Transverse colon (tissue), 4 donors: ENCODE measurements at regions not wholly inside any gene's neighbourhood (a gene's known extent, or its start where the extent isn't known, plus 50 kb on each side); places are given as distances from the start of the nearest gene placed in this dataset.
"Not testable (repeated sequence)": the region's sequence is repeated elsewhere in the genome, so short reads cannot be mapped to it uniquely, and the experiment has no call there.

Experiments
- DNase-seq: peaks from one replicate; pipeline ENCODE4 v3.0.0-alpha.2; 2019
- H3K27ac ChIP-seq, 4 donors: fragments of 200-600 bp; sonication (generic); 2 replicates each; pipeline ENCODE4 v1.5.1; 2016 to 2018; ENCODE audit warnings: inconsistent platforms in 4 of 4
- H3K27me3 ChIP-seq: fragments of 200-600 bp; sonication (generic); 2 replicates; pipeline ENCODE4 v1.5.1; 2017; ENCODE audit warnings: inconsistent platforms
- H3K36me3 ChIP-seq, 4 donors: fragments of 200-600 bp; sonication (generic); 2 replicates each; pipeline ENCODE4 v1.5.1; 2017 to 2019; ENCODE audit warnings: inconsistent platforms in 4 of 4
- H3K4me1 ChIP-seq, 4 donors: fragments of 200-600 bp; sonication (generic); 2 replicates each; pipeline ENCODE4 v1.5.1; 2017 to 2020; ENCODE audit warnings: inconsistent platforms in 4 of 4
- H3K4me3 ChIP-seq, 4 donors: fragments of 200-600 bp; sonication (generic); 1 replicate in 1 of 4; 2 replicates in 3 of 4; pipeline versions ENCODE4 v1.5.1 to v1.6.1; 2017 to 2019; ENCODE audit warnings: inconsistent platforms in 4 of 4
- H3K9me3 ChIP-seq, 2 donors: fragments of 200-600 bp; sonication (generic); 2 replicates each; pipeline ENCODE4 v1.5.1; 2017 to 2019; ENCODE audit warnings: inconsistent platforms in 2 of 2
- EP300 ChIP-seq: sonication (generic); formaldehyde crosslinking; IDR thresholded peaks from one replicate; pipeline ENCODE4 v1.6.1; 2017; ENCODE audit warnings: antibody characterized with exemption, low read depth
- POLR2A ChIP-seq: fragments of 450-650 bp; IDR thresholded peaks from one replicate; pipeline ENCODE4 v1.6.1; 2016; ENCODE audit warnings: antibody characterized with exemption, mild to moderate bottlenecking, moderate library complexity
- POLR2AphosphoS5 ChIP-seq, 3 donors: sonication (generic); formaldehyde crosslinking; IDR thresholded peaks; one replicate each; pipeline ENCODE4 v1.6.1; 2016; ENCODE audit warnings: antibody characterized with exemption in 3 of 3
- WGBS, 2 donors: methylation state at CpG; one replicate each; pipeline ENCODE4 v1.1.5; 2018; ENCODE audit warnings: low coverage in 1 of 2; 5-methylcytosine and 5-hydroxymethylcytosine counted together
- in situ Hi-C, 4 donors: fragments of 200-750 bp; cut with MboI; loops; one replicate each; pipeline versions ENCODE4 v1.15.0 to v1.15.1; 2017; ENCODE audit warnings: low sequenced_read_pairs in 3 of 4, low pct_ligation_motif_present in 1 of 4, low pct_unique_long_range_greater_than_20kb in 1 of 4
- intact Hi-C: fragments of 100-400 bp; cut with DNase I; formaldehyde crosslinking; loops from one replicate; pipeline ENCODE4 v1.15.1; 2023; ENCODE audit warnings: low total_unique reads
- TF ChIP-seq, protein P1 (sequence below), 5 experiments: fragments of 200-600 bp in 3 of 5; fragments of 450-650 bp in 2 of 5; sonication (generic) in 3 of 5; IDR thresholded peaks; 1 replicate in 2 of 5; 2 replicates in 3 of 5; pipeline ENCODE4 v1.5.1; 2016 to 2017; ENCODE audit warnings: antibody characterized with exemption in 5 of 5, inconsistent platforms in 3 of 5, mild to moderate bottlenecking in 2 of 5, moderate library complexity in 1 of 5

- no peak for DNase-seq
- H3K4me3 ChIP-seq: no peak overlapping the region
- H3K27ac ChIP-seq: no peak overlapping the region
- no peaks in the 10 kb centered on the region for H3K36me3 ChIP-seq
- TF ChIP-seq EP300: no peak
- TF ChIP-seq, protein P1, sequence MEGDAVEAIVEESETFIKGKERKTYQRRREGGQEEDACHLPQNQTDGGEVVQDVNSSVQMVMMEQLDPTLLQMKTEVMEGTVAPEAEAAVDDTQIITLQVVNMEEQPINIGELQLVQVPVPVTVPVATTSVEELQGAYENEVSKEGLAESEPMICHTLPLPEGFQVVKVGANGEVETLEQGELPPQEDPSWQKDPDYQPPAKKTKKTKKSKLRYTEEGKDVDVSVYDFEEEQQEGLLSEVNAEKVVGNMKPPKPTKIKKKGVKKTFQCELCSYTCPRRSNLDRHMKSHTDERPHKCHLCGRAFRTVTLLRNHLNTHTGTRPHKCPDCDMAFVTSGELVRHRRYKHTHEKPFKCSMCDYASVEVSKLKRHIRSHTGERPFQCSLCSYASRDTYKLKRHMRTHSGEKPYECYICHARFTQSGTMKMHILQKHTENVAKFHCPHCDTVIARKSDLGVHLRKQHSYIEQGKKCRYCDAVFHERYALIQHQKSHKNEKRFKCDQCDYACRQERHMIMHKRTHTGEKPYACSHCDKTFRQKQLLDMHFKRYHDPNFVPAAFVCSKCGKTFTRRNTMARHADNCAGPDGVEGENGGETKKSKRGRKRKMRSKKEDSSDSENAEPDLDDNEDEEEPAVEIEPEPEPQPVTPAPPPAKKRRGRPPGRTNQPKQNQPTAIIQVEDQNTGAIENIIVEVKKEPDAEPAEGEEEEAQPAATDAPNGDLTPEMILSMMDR (IDR thresholded peaks at IDR 0.05): no peak
- TF ChIP-seq POLR2AphosphoS5 (IDR thresholded peaks at IDR 0.05): no peak
- TF ChIP-seq POLR2A: no peak
- WGBS, 2 donors: 27 to 52% methylated on average over 1 to 2 of the region's 2 CpGs
- in situ Hi-C loops (no loop called here), intact Hi-C loops (no loop called here)
- H3K4me1 ChIP-seq: no peaks in the 10 kb centered on the region
- H3K9me3 ChIP-seq: no peaks in the 10 kb centered on the region
- H3K27me3 ChIP-seq: no peaks in the 10 kb centered on the region
Measured at GRCh38 chr7:79761876-79762429, 308.5 kb upstream of the MAGI2 start.

GRCh38 chr7:79750941-79751340 is 297.5 kb upstream of the MAGI2 start:
- H3K27me3 ChIP-seq, H3K27ac ChIP-seq, H3K4me3 ChIP-seq, H3K9me3 ChIP-seq, DNase-seq, in situ Hi-C loops, H3K4me1 ChIP-seq, H3K36me3 ChIP-seq: not testable (repeated sequence)
- intact Hi-C loops: loop anchor here (5.0 kb wide), 1 partner anchor 1466 kb away; no protein-coding TSS in a partner anchor
- whole genome bisulfite sequencing, 2 donors: 94 to 100% methylated on average over 2 to 8 of the region's 8 CpGs

DNA sequence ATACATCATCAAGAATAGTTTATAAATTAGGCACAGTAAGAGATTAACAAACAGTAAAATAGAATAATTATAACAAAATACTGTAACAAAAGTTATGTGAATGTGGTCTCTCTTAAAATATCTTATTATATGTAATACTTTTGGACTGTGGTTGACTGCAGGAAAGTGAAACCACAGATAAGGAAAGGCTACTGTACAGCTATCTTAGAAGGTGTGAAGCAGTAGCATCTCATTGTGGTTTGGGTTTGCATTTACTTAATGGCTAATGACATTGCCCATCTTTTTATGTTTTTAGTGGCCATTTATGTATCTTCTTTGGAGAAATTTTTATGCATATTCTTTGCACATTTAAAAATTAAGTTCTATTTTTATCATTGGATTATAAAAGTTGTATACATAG is 296.4 kb upstream of the MAGI2 start:
- no peaks in the 10 kb centered on the region for H3K4me1 ChIP-seq
- no peak overlapping the region for H3K4me3 ChIP-seq
- H3K9me3 ChIP-seq: peaks cover 0 to 6% of the 10 kb centered on the region in 2 donors
- intact Hi-C loops: loop anchor here (5.0 kb wide), 1 partner anchor 1467 kb away; no protein-coding TSS in a partner anchor
- no peak for DNase-seq
- no peaks in the 10 kb centered on the region for H3K27me3 ChIP-seq
- no peaks in the 10 kb centered on the region for H3K36me3 ChIP-seq
- no peak overlapping the region for H3K27ac ChIP-seq
- in situ Hi-C loops: loop anchor here in 1 of 4 donors (25.0 kb wide), 1 partner anchor 113 kb away; no protein-coding TSS in a partner anchor
- no peak for TF ChIP-seq EP300
- no peak for TF ChIP-seq POLR2AphosphoS5 (IDR thresholded peaks at IDR 0.05)
- TF ChIP-seq, protein P1 (IDR thresholded peaks at IDR 0.05): no peak
- TF ChIP-seq POLR2A: no peak

DNA sequence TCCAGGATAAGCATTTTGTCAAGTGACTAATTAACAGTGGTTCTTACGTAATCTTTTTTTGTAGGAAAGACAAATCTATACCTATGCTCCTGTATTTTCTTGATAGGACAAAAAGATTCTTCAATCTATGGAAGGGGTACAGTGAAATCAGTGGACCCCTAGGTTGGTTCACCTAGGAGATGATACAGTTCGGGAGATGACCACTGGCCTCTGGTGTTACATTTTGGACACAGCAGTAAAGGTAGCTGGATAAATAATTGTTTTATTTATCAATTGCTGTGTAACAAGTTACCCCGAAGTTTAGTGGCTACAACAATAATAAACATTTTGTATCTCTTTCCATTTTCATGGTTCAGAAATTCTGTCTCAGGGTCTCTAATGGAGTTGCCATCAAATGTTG is 288.2 kb upstream of the MAGI2 start:
- intact Hi-C loops (no loop called here), in situ Hi-C loops (loop anchor here in 1 of 4 donors (25.0 kb wide), 1 partner anchor 104 kb away; no protein-coding TSS in a partner anchor)
- Histone ChIP-seq H3K9me3 (no peaks in the 10 kb centered on the region), H3K27ac (no peak overlapping the region), H3K4me3 (no peak overlapping the region), H3K27me3 (no peaks in the 10 kb centered on the region), H3K4me1 (no peaks in the 10 kb centered on the region), H3K36me3 (no peaks in the 10 kb centered on the region)
- 43 to 55% methylated on average over 2 to 3 of the region's 3 CpGs for WGBS, 2 donors
- DNase-seq: no peak
- TF ChIP-seq, protein P1 (IDR thresholded peaks at IDR 0.05): no peak
- TF ChIP-seq POLR2A (no peak), EP300 (no peak), POLR2AphosphoS5 (IDR thresholded peaks at IDR 0.05) (no peak)

GRCh38 chr7:79740076-79740475 is 286.6 kb upstream of the MAGI2 start:
- 93 to 100% methylated on average over 3 to 22 of the region's 22 CpGs for WGBS, 2 donors
- intact Hi-C loops: no loop called here
- Histone ChIP-seq H3K27ac (no peak overlapping the region), H3K4me1 (no peaks in the 10 kb centered on the region), H3K9me3 (no peaks in the 10 kb centered on the region), H3K27me3 (no peaks in the 10 kb centered on the region), H3K4me3 (no peak overlapping the region), H3K36me3 (no peaks in the 10 kb centered on the region)
- in situ Hi-C loops: loop anchor here in 1 of 4 donors (25.0 kb wide), 1 partner anchor 103 kb away; no protein-coding TSS in a partner anchor
- no peak for TF ChIP-seq EP300
- no peak for TF ChIP-seq POLR2A
- no peak for TF ChIP-seq POLR2AphosphoS5 (IDR thresholded peaks at IDR 0.05)
- TF ChIP-seq, protein P1 (IDR thresholded peaks at IDR 0.05): no peak
- no peak for DNase-seq

DNA sequence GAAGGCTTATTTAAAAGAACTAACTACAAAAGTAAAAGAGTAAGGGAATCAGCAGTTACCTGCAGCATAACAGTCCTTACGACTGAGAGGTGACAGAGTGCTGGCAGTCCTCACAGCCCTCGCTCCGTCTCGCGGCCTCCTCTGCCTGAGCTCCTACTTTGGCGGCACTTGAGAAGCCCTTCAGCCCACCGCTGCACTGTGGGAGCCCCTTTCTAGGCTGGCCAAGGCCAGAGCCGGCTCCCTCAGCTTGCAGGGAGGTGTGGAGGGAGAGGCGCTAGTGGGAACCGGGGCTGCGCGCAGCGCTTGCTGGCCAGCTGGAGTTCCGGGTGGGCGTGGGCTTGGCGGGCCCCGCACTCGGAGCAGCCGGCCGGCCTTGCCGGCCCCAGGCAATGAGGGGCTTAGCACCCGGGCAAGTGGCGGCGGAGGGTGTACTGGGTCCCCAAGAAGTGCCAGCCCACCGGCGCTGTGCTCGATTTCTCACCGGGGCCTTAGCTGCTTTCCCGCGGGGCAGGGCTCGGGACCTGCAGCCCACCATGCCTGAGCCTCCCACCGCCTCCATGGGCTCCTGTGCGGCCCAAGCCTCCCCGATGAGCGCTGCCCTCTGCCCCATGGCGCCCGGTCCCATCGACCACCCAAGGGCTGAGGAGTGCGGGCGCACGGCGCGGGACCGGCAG is 285.7 kb upstream of the MAGI2 start:
- DNase-seq, intact Hi-C loops, H3K36me3 ChIP-seq, H3K9me3 ChIP-seq, H3K4me3 ChIP-seq, H3K4me1 ChIP-seq, H3K27ac ChIP-seq, H3K27me3 ChIP-seq: not testable (repeated sequence)
- WGBS, 2 donors: 93 to 95% methylated on average over 4 to 40 of the region's 44 CpGs
- in situ Hi-C loops: loop anchor here in 1 of 4 donors (25.0 kb wide), 1 partner anchor 102 kb away; no protein-coding TSS in a partner anchor
